AG08395 (cell line): ENCODE measurements at regions not wholly inside any gene's neighbourhood (a gene's known extent, or its start where the extent isn't known, plus 50 kb on each side); places are given as distances from the start of the nearest gene placed in this dataset.
"Not testable (repeated sequence)": the region's sequence is repeated elsewhere in the genome, so short reads cannot be mapped to it uniquely, and the experiment has no call there.

Experiments
- DNase-seq: peaks from one replicate; pipeline ENCODE4 v3.0.0; 2012; ENCODE audit warnings: mixed read lengths, low spot score

- no peak for DNase-seq
Measured at GRCh38 chr10:131363416-131363815, 51.9 kb upstream of the TCERG1L start.

DNA sequence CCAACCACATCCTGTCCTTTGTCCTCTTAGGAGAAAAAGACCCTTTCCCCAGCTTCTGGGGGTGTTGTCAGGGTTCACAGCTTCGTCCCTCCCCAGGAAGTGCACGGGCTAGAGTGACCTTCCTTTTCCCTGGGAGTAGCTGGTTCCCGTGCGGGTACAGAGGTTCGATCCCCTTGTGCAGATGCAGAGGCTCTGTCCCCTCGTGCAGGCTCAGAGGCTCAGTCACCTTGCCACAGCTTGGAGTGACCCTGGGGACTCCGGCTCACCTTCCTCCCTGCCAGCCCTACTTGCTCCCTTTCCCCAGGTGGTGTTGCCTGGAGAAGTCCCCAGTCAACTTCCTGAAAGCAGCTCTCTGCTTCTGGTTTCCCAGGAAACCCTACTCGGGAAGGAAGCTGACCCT, 60.0 kb upstream of the TCERG1L start:
- no peak for DNase-seq

DNA sequence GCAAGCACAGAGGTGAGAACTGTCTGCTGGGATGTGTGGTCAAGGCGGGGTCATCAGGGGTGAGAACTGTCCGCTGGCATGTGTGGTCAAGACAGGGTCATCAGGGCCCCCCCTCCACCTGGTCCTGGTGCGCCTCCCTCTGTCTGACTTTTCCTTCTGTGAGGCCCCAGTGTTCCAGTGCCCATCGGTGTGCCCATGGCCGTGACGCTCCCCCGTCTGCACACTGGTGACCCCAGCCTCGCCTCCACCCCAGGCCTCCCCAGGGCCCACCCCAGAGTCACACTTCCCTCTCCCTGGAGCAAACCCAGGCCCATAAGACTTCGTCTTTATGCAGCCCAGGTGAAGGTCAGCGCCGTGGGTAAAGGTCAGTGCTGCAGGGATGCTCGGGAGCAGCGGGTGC, 70.1 kb upstream of the TCERG1L start:
- no peak for DNase-seq

GRCh38 chr10:131385161-131385872, 73.8 kb upstream of the TCERG1L start:
- DNase-seq, result not testable (repeated sequence)

DNA sequence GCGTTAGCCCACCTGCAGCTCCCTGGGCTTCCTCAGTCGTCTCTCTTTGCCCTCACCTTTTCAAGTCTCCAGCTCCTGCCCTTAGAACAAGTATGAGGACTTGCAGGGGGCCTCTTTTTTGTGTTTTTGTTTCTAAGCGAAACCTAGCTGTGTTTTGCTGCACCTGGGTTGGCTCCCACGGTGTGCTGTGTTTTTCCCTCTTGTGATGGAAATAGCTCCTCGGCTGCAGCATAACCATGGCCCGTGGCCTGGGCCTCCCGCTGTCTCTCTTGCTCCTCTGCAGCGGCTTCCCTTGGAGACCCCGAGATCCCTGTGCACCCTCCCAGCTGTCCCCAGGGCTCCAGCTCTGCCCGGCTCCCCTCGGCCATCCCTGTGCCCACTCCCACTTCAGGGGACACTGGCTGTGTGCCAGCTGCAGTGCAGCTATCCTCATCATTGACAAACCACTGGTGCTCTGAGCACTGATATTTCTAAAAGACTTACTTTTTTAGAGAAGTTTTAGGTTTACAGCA, 75.6 kb upstream of the TCERG1L start:
- no peak for DNase-seq

DNA sequence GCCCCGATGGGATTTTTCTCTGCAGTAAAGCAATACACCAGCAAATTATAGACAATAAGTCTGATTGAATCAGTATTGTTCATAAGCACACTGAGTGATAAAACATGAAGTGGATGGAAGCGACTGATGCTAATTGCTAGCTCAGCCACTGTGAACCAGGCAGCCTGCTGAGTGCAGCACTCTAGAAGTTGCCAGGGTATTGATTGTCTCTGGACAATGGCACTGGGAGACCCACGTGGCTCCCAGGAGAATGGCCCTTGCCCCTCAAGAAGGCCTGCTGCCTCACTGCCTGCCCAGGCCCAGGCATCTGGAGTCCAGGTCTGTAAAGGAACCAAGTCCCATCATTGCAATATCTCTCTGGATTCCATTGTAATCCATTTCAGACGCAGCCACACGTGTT, 80.4 kb upstream of the TCERG1L start:
- DNase-seq, result no peak

GRCh38 chr10:131396121-131397050, 84.9 kb upstream of the TCERG1L start:
- no peak for DNase-seq

DNA sequence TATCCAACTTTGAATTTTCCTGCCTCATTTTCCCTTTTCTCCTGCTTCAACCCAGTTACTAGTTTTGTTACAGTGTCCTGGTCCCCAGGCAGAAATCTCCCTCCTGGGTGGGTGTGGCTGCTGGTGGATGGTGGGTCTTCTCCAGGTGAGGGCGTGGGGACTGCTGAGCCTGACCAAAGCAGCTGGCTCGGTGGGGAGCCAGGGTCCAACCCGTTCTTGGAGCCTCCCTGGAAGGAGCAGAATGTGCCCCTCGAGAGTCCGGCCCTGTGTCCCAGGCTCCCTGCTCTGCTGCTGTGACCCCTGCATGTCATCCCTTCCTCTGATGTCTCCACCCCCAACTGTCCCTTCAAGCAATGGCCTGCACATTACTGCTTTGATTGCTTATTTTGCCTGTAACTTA, 86.6 kb upstream of the TCERG1L start:
- DNase-seq, result no peak

- no peak for DNase-seq
Measured at GRCh38 chr10:131399981-131400380, 88.5 kb upstream of the TCERG1L start.

- no peak for DNase-seq
Measured at GRCh38 chr10:131400513-131400912, 89.0 kb upstream of the TCERG1L start.

GRCh38 chr10:131402771-131403650, 91.5 kb upstream of the TCERG1L start:
- DNase-seq, result no peak

DNA sequence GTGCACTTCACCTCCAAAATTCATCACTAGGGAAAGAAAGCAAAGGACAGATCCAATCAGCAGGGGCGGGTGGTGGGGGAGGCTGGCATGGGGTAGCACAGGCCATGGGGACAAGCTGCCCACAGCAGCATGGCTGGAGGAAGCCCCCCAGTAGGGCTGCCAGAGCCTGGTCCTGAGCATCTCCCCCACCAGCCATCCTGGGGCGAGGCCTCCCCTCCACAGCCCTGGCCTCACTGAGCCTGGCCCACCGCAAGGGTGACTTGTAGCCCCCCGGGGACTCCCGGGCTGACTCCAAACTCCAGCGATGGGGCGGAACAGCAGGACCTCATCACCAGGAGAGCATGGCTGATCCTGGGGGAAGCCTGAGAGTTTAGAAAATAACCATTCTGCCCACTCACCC, 92.4 kb upstream of the TCERG1L start:
- DNase-seq, result no peak

GRCh38 chr10:131404886-131405285, 93.4 kb upstream of the TCERG1L start:
- no peak for DNase-seq

- DNase-seq, result no peak
Measured at GRCh38 chr10:131406676-131407392, 95.3 kb upstream of the TCERG1L start.

DNA sequence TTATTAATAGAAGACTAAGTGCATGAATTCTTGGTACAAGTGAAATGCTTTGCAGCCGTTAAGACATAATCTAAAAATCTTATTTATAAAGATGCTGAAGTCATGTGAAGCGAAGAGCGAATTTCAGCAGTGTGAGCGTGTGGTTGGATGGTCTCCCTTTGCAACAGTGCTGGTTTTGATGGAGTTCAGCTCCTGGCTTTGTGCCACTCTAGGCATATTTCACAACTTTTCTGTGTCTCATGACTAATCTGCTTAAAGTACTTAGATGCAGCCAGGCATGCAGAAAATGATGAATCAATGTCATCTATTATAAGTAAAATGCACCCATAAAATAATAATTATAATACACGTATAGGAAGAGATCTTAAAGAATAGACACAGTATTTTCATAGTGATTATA, 107.2 kb upstream of the TCERG1L start:
- no peak for DNase-seq

DNA sequence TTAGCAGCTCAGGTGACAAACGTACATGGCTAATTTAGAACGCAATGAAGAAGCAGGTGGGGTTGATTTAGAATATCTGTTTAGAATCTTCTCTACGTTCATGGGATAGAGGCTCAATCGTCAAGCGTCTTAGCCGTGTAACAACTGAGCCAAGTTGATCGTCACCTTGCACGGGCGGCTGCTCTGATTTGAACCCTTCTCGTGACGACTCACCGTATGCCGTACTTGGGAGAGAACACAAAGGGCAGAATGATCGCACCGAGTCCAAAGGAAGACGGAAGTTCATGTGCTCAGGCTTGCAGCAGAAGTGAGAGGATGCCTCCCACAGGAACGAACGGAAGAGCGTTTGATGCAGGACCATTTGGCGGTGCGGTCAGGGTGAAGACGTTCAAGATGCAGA, 108.3 kb upstream of the TCERG1L start:
- no peak for DNase-seq

DNA sequence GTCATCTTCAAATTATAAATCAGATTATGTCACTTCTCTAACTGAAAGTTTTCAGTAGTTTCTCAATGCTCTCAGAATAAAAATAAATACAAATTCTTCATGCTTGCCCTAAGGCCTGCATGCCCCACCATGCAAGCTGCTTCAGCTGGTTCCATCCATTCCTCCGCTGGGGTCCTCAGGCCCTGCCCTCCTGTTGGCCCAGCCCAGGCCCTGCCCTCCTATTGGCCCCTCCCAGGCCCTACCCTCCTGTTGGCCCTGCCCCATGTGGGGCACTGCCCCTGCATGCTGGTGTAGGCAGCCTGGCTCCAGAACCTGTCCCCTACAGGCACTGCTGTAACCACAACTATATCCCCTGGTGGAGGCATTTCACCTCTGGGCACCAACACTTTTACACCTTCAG, 109.3 kb upstream of the TCERG1L start:
- no peak for DNase-seq

DNA sequence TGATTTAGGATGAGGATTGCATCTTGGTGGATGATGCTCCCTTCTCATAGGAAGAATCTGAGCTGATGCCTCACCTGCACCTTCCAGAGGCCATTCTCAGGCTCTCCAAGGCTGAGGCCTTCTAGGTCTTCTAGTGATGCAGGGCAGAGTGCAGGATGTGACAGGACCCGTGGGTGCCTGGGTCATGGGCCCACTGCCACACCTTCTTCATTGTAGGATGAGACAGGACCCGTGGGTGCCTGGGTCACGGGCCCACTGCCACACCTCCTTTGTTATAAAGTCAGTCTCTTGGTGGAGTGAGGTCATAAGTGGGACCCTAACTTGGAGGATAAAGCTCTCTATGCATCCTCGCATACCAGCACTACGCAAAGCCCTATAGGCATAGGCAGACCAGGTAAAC, 109.9 kb upstream of the TCERG1L start:
- no peak for DNase-seq

GRCh38 chr10:131422731-131423130, 111.2 kb upstream of the TCERG1L start:
- no peak for DNase-seq

DNA sequence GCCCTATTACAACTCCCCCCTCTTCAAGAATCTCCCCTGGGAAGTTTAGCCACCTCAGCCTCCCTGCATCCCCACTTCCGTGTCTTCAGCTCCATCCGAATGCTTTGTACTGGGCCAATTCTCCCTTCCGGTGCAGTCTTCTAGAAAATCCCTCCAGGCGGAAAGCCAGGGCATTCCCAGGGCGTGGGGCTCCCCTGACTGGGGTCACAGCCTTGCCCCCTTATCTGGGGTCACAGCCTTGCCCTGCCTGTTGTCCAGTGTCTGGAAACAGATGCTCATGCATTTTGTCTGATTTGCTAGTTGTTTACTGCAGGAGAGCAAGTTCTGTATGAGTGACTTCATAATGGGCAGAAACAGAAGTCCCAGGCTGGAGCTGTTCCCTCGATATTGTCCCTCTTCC, 112.5 kb upstream of the TCERG1L start:
- DNase-seq, result no peak

DNA sequence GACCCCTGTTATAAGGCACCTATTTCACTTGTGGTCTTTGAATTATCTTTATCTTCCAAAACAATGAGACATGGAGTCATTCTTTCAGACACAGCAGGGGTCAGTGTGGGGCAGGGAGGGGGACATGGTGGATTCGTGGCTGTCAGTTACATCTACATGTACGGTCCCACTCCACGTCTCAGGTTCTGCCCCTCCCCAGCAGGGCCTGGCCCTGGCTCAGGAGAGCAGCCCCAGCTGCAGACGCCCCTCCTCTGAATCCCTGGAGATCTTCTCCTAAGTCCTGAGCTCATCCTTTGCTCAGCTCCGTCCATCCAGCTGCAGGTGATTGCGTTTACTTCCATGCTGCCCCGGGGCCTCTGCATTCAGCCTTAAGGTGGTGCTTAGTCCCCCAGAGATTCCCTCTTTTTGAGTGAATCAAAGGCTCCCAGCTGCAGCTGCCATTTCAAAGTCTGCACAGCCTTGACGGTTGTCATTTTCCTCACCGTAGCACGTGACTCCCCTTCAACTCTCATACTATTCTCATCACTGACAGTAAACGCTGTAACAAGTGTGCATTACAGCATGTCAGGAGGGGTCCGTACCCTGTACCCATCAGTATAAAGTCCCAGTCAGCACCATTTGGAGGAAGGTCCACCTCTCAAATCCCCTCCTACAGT, 113.4 kb upstream of the TCERG1L start:
- no peak for DNase-seq
